ENCODE measurements at regions not wholly inside any gene's neighbourhood (a gene's known extent, or its start where the extent isn't known, plus 50 kb on each side); places are given as distances from the start of the nearest gene placed in this dataset.

DNA sequence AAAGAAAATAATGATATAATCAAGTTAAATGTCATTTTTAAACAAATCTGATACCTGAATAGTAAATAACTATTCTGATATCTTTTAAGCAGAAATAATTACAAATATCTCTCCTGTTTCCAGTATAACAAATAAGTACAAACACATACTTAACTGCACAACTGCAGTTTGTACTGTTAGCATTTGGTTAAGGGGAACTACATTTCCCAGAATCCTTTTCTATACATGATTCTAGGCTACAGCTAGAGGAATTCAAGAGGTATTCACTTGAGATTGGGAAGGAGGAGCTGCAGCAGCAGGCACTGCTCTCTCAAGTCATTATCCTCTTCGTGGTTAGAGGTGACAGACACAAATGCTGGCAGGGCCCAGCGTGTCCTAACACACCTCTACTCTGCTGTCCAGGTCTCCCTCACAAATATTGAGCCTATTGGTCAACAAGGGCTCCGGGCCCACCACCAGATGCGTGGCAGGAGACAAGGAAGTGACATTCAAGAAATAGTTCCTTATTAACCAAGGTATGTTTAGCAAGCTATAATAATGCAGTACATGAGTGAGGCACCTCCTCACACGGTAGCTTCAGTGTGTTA, 255.1 kb upstream of the MKLN1 start:
- DNase-seq (ENCODE audit: low read depth) = peak; percentile 51
- H3K4me3 ChIP-seq (ENCODE audit: control insufficient read depth, low read depth, low read length) = peak overlapping the region; percentile 15
- TF ChIP-seq, protein P1, sequence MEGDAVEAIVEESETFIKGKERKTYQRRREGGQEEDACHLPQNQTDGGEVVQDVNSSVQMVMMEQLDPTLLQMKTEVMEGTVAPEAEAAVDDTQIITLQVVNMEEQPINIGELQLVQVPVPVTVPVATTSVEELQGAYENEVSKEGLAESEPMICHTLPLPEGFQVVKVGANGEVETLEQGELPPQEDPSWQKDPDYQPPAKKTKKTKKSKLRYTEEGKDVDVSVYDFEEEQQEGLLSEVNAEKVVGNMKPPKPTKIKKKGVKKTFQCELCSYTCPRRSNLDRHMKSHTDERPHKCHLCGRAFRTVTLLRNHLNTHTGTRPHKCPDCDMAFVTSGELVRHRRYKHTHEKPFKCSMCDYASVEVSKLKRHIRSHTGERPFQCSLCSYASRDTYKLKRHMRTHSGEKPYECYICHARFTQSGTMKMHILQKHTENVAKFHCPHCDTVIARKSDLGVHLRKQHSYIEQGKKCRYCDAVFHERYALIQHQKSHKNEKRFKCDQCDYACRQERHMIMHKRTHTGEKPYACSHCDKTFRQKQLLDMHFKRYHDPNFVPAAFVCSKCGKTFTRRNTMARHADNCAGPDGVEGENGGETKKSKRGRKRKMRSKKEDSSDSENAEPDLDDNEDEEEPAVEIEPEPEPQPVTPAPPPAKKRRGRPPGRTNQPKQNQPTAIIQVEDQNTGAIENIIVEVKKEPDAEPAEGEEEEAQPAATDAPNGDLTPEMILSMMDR (conservative IDR thresholded peaks at IDR 0.05; ENCODE audit: control insufficient read depth, insufficient read depth, low read depth, low read length) = no peak

DNA sequence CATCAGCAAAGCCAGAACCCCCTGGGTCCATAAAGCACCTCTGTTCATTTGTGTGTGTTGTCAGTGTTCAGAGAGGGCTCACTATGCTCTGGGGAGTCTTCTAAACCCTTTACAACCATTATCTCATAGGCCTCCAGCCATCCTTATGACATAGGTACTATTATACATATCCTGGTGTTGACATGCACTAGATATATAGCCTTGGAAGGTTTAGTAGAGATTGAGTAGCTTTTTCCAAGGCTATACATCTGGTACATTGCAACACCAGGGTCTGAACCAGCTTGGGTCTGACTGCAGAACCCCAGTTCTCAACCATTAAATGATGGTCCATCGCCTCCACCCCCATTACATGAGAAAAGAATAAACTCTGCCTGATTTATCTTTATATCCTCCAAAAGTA, 253.6 kb upstream of the MKLN1 start:
- TF ChIP-seq, protein P1 (conservative IDR thresholded peaks at IDR 0.05; ENCODE audit: control insufficient read depth, insufficient read depth, low read depth, low read length) = no peak
- DNase-seq (ENCODE audit: low read depth) = peak; percentile 37
- H3K4me3 ChIP-seq (ENCODE audit: control insufficient read depth, low read depth, low read length) = no peak overlapping the region

DNA sequence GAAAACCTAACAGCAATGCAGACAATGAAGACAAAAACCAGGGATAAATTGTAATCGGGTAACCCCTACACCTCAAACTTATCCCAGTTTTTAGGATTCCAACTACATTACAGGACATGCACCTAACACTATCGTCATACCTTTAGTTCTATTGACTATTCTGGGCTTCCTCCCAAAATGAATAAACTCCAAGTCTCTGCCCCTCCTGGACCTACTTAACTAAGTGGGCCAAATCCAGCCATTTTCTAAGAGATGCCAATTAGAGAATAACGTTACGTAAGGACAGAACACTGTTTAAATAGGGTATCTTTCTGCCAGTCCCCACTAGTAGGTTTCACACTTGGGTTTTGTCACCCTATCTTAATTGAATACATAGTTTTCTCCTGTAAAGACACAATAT, 253.1 kb upstream of the MKLN1 start:
- no peak overlapping the region for H3K4me3 ChIP-seq (ENCODE audit: control insufficient read depth, low read depth, low read length)
- TF ChIP-seq, protein P1 (conservative IDR thresholded peaks at IDR 0.05; ENCODE audit: control insufficient read depth, insufficient read depth, low read depth, low read length) = no peak
- DNase-seq (ENCODE audit: low read depth) = no peak

DNA sequence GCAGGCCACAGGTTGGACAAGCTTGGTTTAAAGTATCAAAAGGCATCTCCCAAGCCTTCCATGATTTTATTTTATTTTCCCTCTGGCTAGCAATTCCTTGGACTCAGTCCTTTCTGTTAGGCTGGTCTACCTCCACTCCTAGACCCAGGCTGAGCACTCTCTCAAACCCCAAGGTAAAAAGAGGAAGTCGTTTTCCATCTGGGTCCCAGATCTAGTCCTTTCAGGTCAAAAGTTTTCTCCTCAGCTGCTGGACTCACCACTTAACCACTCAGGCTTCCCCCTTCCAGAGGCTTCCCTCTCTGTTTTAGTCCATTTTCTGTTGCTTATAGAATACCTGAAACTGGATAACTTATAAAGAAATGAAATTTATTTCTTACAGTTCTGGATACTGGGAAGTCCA, 252.3 kb upstream of the MKLN1 start:
- TF ChIP-seq, protein P1 (conservative IDR thresholded peaks at IDR 0.05; ENCODE audit: control insufficient read depth, insufficient read depth, low read depth, low read length) = no peak
- H3K4me3 ChIP-seq (ENCODE audit: control insufficient read depth, low read depth, low read length) = no peak overlapping the region

DNA sequence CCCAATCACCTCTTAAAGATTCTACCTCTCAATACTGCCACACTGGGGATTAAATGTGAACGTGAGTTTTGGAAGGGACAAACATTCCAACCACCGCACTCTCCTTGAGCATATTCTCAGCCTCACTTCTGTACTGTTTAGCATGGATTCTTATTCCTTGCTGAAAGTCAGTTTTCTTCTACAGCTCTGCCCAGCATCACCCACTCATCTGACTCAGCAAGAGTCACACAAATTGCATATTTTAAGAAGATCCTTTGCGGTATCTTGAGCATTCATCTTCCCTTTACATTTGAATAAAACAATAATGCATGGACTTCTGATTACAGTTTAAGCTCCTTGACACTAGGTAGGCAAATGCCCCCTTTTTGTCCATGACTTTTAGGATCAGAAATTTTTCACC, 251.6 kb upstream of the MKLN1 start:
- H3K4me3 ChIP-seq (ENCODE audit: control insufficient read depth, low read depth, low read length) = no peak overlapping the region
- peak; percentile 87 for DNase-seq (ENCODE audit: low read depth)
- TF ChIP-seq, protein P1 (conservative IDR thresholded peaks at IDR 0.05; ENCODE audit: control insufficient read depth, insufficient read depth, low read depth, low read length) = no peak

More for the DNA sequence above, 252.3 kb upstream of the MKLN1 start:
- DNase-seq (ENCODE audit: low read depth) = no peak

DNA sequence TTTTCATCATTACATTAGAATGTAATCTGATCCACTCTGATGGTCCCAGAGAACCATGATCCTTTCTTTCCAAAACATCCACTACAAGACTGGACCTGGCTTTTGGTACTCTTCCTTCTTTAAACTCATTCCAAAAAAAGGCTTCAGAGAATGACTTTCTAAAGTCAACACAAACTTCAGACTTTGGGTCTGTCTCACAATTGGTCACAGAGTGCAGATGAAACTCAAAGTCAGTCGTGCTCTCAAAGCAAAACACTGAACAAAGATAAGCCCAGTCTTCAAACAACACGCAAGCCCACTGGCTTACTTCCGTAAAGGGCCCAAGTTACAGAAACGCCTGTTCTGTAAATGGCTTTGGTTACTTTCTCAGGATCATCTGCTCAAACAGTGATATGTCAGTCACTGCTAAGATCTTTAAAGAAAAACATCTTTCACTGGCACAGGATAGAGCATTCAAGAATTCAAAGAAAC, 250.9 kb upstream of the MKLN1 start:
- peak; percentile 55 for DNase-seq (ENCODE audit: low read depth)
- no peak overlapping the region for H3K4me3 ChIP-seq (ENCODE audit: control insufficient read depth, low read depth, low read length)

More for the DNA sequence above, 250.9 kb upstream of the MKLN1 start:
- TF ChIP-seq, protein P1 (conservative IDR thresholded peaks at IDR 0.05; ENCODE audit: control insufficient read depth, insufficient read depth, low read depth, low read length) = no peak

All from fibroblast of mammary gland (primary cell).